Panc1 (cell line): ENCODE measurements at regions not wholly inside any gene's neighbourhood (a gene's known extent, or its start where the extent isn't known, plus 50 kb on each side); places are given as distances from the start of the nearest gene placed in this dataset.

Source experiments
- ATAC-seq: fragments of 200-7000 bp; cut with Tn5 transposase; 2 replicates; pipeline ENCODE4 v1.9.1; 2020; ENCODE audit warnings: mild to moderate bottlenecking, moderate library complexity
- BruUV-seq: library from RNA; stranded (reverse); fragments of 400-500 nt; replicated peaks from 2 replicates; lab custom pipeline; 2021; lab: Mats Ljungman, UMichigan
- CTCF ChIA-PET: fragments of 300-600 bp; sonication (Branson Sonifier 250); formaldehyde crosslinking; loops from one replicate; lab custom pipeline; 2022; ENCODE audit warnings: antibody characterized with exemption; lab: Charles Lee
- POLR2A ChIA-PET: fragments of 300-600 bp; sonication (Branson Sonifier 250); formaldehyde crosslinking; loops from one replicate; lab custom pipeline; 2022; ENCODE audit warnings: antibody characterized with exemption; lab: Charles Lee
- DNase-seq: peaks from one replicate; pipeline ENCODE4 v3.0.0-alpha.2; 2010; ENCODE audit warnings: low read depth, low spot score
- H3K27ac ChIP-seq: 2 replicates; pipeline ENCODE4 v1.5.1; 2011; ENCODE audit warnings: mild to moderate bottlenecking, low read length, inconsistent platforms
- H3K27me3 ChIP-seq: fragments of 200-500 bp; sonication (Bioruptor generic); 2 replicates; pipeline ENCODE4 v1.6.0; 2014; ENCODE audit warnings: low read length, inconsistent platforms; ENCODE audit not compliant: control insufficient read depth, insufficient read depth
- H3K36me3 ChIP-seq: fragments of 200-500 bp; sonication (Bioruptor generic); 2 replicates; pipeline ENCODE4 v1.5.1; 2014; ENCODE audit warnings: inconsistent platforms, mild to moderate bottlenecking, low read length, moderate library complexity; ENCODE audit not compliant: control insufficient read depth, insufficient read depth
- H3K4me1 ChIP-seq: 2 replicates; pipeline ENCODE4 v1.5.1; 2011; ENCODE audit warnings: inconsistent platforms, mild to moderate bottlenecking, low read length, moderate library complexity; ENCODE audit not compliant: control insufficient read depth, insufficient read depth
- H3K4me3 ChIP-seq, 2 experiments: 2 replicates each; pipeline ENCODE4 v1.5.1; 2011 to 2012; ENCODE audit warnings: low read depth in 2 of 2, low read length in 2 of 2, mild to moderate bottlenecking in 2 of 2, inconsistent platforms in 1 of 2, moderate library complexity in 1 of 2
- H3K9me3 ChIP-seq: fragments of 200-500 bp; sonication (Bioruptor generic); 2 replicates; pipeline ENCODE4 v1.5.1; 2014; ENCODE audit warnings: low read depth, mild to moderate bottlenecking, inconsistent platforms, low read length, moderate library complexity; ENCODE audit not compliant: control insufficient read depth, insufficient read depth
- POLR2AphosphoS5 ChIP-seq: IDR thresholded peaks from 2 replicates; pipeline ENCODE4 v1.6.1; 2012; ENCODE audit warnings: mild to moderate bottlenecking, low read depth, low read length, moderate library complexity
- SIN3A ChIP-seq: IDR thresholded peaks from 2 replicates; pipeline ENCODE4 v1.6.1; 2012; ENCODE audit warnings: low read depth, mild to moderate bottlenecking, low read length, moderate library complexity, borderline replicate concordance; ENCODE audit not compliant: insufficient read depth
- TCF7L2 ChIP-seq: IDR thresholded peaks from 2 replicates; pipeline ENCODE4 v1.6.1; 2011; ENCODE audit warnings: mild to moderate bottlenecking, low read depth, low read length, inconsistent platforms
- in situ Hi-C: cut with HindIII; loops from 2 replicates; pipeline ENCODE4 v1.10.0; 2016; ENCODE audit warnings: low sequenced_read_pairs, low pct_unique_long_range_greater_than_20kb
- intact Hi-C: fragments of 100-400 bp; cut with micrococcal nuclease; formaldehyde crosslinking; loops from one replicate; pipeline ENCODE4 v1.10.0; 2022; ENCODE audit not compliant: unreplicated experiment
- TF ChIP-seq, protein P1 (sequence below): fragments of 450-650 bp; IDR thresholded peaks from 2 replicates; pipeline ENCODE4 v1.5.1; 2017; ENCODE audit warnings: mild to moderate bottlenecking
- TF ChIP-seq, protein P2 (sequence below), 2 experiments: IDR thresholded peaks; 2 replicates each; pipeline ENCODE4 v1.6.1; 2011 to 2012; ENCODE audit warnings: low read depth in 2 of 2, control low read depth in 1 of 2, low read length in 1 of 2, mild to moderate bottlenecking in 1 of 2, moderate library complexity in 1 of 2; ENCODE audit not compliant: insufficient read depth in 1 of 2

DNA sequence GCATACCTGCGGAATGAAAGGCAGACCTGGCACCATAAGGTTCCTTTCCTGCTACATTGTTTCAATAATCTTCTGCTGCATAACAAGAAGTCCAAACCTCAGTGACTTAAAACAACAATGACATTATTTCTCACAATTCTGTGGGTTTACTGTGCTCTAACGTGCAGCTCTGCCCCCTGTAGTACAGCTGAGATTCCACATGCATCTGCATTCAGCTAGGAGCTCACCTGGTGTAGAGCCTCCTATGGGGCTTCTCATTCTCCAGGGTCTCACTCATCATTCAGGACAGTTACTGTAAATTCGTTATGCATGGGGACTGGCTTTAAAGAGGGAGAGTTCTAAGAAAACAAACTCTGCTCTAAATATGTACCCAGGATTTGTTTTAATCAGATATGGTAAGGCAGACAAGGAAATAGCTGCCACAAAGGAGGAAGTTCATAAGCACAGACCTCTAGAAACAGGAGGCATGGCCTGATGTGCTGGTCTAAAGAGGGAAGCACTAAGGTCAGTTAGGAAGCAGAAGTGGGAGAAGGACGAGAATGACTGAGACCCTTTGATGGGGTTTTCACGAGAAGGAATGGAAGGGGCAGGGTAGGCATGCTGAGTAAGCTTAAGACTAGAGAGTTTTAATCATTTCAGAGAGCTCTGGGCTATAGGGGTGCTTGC, 347.0 kb downstream of the NEK10 start:
- Histone ChIP-seq H3K36me3 (no peaks in the 10 kb centered on the region), H3K27ac (no peak overlapping the region), H3K4me1 (no peaks in the 10 kb centered on the region), H3K9me3 (no peaks in the 10 kb centered on the region), H3K27me3 (no peaks in the 10 kb centered on the region), H3K4me3 (no peak overlapping the region)
- no peak for ATAC-seq
- no peak for DNase-seq
- ChIA-PET CTCF (no interaction called here), POLR2A (interaction anchor here (0.6 kb wide), 1 partner anchor 24 kb away, joined by 3 read pairs; no protein-coding TSS in a partner anchor)
- intact Hi-C loops (no loop called here), in situ Hi-C loops (no loop called here)
- no TSS peak for BruUV-seq
- TF ChIP-seq, protein P1, sequence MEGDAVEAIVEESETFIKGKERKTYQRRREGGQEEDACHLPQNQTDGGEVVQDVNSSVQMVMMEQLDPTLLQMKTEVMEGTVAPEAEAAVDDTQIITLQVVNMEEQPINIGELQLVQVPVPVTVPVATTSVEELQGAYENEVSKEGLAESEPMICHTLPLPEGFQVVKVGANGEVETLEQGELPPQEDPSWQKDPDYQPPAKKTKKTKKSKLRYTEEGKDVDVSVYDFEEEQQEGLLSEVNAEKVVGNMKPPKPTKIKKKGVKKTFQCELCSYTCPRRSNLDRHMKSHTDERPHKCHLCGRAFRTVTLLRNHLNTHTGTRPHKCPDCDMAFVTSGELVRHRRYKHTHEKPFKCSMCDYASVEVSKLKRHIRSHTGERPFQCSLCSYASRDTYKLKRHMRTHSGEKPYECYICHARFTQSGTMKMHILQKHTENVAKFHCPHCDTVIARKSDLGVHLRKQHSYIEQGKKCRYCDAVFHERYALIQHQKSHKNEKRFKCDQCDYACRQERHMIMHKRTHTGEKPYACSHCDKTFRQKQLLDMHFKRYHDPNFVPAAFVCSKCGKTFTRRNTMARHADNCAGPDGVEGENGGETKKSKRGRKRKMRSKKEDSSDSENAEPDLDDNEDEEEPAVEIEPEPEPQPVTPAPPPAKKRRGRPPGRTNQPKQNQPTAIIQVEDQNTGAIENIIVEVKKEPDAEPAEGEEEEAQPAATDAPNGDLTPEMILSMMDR, result 0 out of 2 replicates have a peak, but pooled peaks have one; percentile 1
- TF ChIP-seq POLR2AphosphoS5, result no peak

DNA sequence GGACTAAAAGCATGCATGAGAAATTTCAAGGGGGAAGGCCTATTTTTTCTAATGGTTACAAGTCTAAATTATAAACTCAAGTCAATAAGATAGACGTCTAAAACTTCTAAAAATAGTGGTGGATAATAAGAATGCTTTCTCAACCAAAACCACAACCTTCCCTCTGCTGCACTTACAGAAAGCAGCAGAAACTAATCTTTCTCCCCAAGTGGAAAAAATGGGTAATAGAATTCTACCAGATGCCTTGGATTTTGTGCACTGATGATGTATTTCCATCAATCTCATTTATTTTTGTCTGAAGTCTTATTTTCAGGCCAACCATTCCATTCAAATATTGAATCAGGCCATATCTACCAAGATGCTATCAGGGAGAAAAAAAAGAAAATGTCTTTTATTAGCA, 344.7 kb downstream of the NEK10 start:
- no peak for TF ChIP-seq SIN3A
- TF ChIP-seq POLR2AphosphoS5, result no peak
- no peak for TF ChIP-seq TCF7L2
- TF ChIP-seq, protein P1, result no peak
- TF ChIP-seq, protein P2, sequence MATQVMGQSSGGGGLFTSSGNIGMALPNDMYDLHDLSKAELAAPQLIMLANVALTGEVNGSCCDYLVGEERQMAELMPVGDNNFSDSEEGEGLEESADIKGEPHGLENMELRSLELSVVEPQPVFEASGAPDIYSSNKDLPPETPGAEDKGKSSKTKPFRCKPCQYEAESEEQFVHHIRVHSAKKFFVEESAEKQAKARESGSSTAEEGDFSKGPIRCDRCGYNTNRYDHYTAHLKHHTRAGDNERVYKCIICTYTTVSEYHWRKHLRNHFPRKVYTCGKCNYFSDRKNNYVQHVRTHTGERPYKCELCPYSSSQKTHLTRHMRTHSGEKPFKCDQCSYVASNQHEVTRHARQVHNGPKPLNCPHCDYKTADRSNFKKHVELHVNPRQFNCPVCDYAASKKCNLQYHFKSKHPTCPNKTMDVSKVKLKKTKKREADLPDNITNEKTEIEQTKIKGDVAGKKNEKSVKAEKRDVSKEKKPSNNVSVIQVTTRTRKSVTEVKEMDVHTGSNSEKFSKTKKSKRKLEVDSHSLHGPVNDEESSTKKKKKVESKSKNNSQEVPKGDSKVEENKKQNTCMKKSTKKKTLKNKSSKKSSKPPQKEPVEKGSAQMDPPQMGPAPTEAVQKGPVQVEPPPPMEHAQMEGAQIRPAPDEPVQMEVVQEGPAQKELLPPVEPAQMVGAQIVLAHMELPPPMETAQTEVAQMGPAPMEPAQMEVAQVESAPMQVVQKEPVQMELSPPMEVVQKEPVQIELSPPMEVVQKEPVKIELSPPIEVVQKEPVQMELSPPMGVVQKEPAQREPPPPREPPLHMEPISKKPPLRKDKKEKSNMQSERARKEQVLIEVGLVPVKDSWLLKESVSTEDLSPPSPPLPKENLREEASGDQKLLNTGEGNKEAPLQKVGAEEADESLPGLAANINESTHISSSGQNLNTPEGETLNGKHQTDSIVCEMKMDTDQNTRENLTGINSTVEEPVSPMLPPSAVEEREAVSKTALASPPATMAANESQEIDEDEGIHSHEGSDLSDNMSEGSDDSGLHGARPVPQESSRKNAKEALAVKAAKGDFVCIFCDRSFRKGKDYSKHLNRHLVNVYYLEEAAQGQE (IDR thresholded peaks at IDR 0.05; ENCODE audit: insufficient read depth in 1 of 2, low read depth in 2 of 2, low read length in 1 of 2), result no peak

More for the DNA sequence above, 344.7 kb downstream of the NEK10 start:
- intact Hi-C loops (no loop called here), in situ Hi-C loops (no loop called here)
- CTCF ChIA-PET, result no interaction called here
- Histone ChIP-seq H3K4me1 (no peaks in the 10 kb centered on the region), H3K27me3 (no peaks in the 10 kb centered on the region), H3K27ac (no peak overlapping the region), H3K36me3 (no peaks in the 10 kb centered on the region), H3K4me3 (no peak overlapping the region), H3K9me3 (no peaks in the 10 kb centered on the region)
- POLR2A ChIA-PET, result no interaction called here
- BruUV-seq, result no TSS peak
- ATAC-seq (no peak), DNase-seq (no peak)
